Vagina (tissue), 2 donors: ENCODE measurements at regions not wholly inside any gene's neighbourhood (a gene's known extent, or its start where the extent isn't known, plus 50 kb on each side); places are given as distances from the start of the nearest gene placed in this dataset.

ENCODE experiments used
- CTCF ChIP-seq, 3 experiments: fragments of 450-650 bp in 2 of 3; fragments of 200-600 bp in 1 of 3; sonication (generic) in 1 of 3; IDR thresholded peaks; one replicate each; pipeline ENCODE4 v1.5.1; 2017 to 2019; ENCODE audit warnings: antibody characterized with exemption in 3 of 3, mild to moderate bottlenecking in 2 of 3, moderate library complexity in 2 of 3
- POLR2A ChIP-seq, 2 donors: fragments of 450-650 bp; IDR thresholded peaks; one replicate each; pipeline ENCODE4 v1.6.1; 2017; ENCODE audit warnings: antibody characterized with exemption in 2 of 2, mild to moderate bottlenecking in 2 of 2, moderate library complexity in 2 of 2

- TF ChIP-seq CTCF (IDR thresholded peaks at IDR 0.05), result no peak
- no peak for TF ChIP-seq POLR2A (IDR thresholded peaks at IDR 0.05)
These were observed 129.3 kb upstream of the PTCHD4 start for GRCh38 chr6:48240287-48240686.
